ENCODE measurements at regions not wholly inside any gene's neighbourhood (a gene's known extent, or its start where the extent isn't known, plus 50 kb on each side); places are given as distances from the start of the nearest gene placed in this dataset.

GRCh38 chr5:125521289-125521688 is 774.9 kb upstream of the ZNF608 start (continued):
- TF ChIP-seq ZNF384 (IDR thresholded peaks at IDR 0.05; ENCODE audit: borderline replicate concordance, low read depth, low read length) (no peak), ZZZ3 (IDR thresholded peaks at IDR 0.05; ENCODE audit: control insufficient read depth, insufficient read length, low read depth) (no peak), HCFC1 (IDR thresholded peaks at IDR 0.05; ENCODE audit: low read length) (no peak), E2F4 (IDR thresholded peaks at IDR 0.05; ENCODE audit: low read depth, low read length) (no peak), NFIC (IDR thresholded peaks at IDR 0.05; ENCODE audit: low read depth, low read length) (no peak), ESRRA (IDR thresholded peaks at IDR 0.05; ENCODE audit: low read length) (no peak), MEF2A (IDR thresholded peaks at IDR 0.05; ENCODE audit: insufficient read depth, low read depth, low read length) (no peak)

- H3K4me3 ChIP-seq = no peak overlapping the region
- no peak overlapping the region for H3K27ac ChIP-seq (ENCODE audit: control insufficient read depth, insufficient read depth)
- H3K36me3 ChIP-seq (ENCODE audit: control insufficient read depth in 2 of 2, insufficient read depth in 2 of 2, low read length in 1 of 2) = no peaks in the 10 kb centered on the region
- FAIRE-seq (no peak), ATAC-seq (no peak), DNase-seq (ENCODE audit: low read depth, low spot score) (no peak)
- no peaks in the 10 kb centered on the region for H3K79me2 ChIP-seq (ENCODE audit: control insufficient read depth, insufficient read depth, low read length)
- intact Hi-C loops (cut with micrococcal nuclease; ENCODE audit: unreplicated experiment) = no loop called here
- H4K20me1 ChIP-seq (ENCODE audit: control insufficient read depth, insufficient read depth) = no peaks in the 10 kb centered on the region
- WGBS (ENCODE audit: insufficient coverage, insufficient replicate concordance, low lambda C conversion rate, missing lambda C conversion rate) = 9% methylated on average over 4 of the region's 4 CpGs
- in situ Hi-C loops (cut with MboI) = no loop called here
- CTCF ChIA-PET = interaction anchor here (0.8 kb wide), 1 partner anchor 50 kb away, joined by 3 read pairs; no protein-coding TSS in a partner anchor
- no TSS peak for BruUV-seq (replicated peaks)
- no peaks in the 10 kb centered on the region for H3K27me3 ChIP-seq (replicated peaks in 1 of 2; ENCODE audit: control insufficient read depth in 2 of 2, insufficient read depth in 2 of 2, low read length in 1 of 2)
- SMC1A ChIA-PET (ENCODE audit: uncharacterized antibody, unreplicated experiment) = no interaction called here
- no peak overlapping the region for H3K9ac ChIP-seq (ENCODE audit: control insufficient read depth, insufficient read depth, low read length)
- no peaks in the 10 kb centered on the region for H3K4me1 ChIP-seq (ENCODE audit: control insufficient read depth, insufficient read depth, low read length)
- no peaks in the 10 kb centered on the region for H3K9me3 ChIP-seq (replicated peaks; ENCODE audit: control insufficient read depth, insufficient read depth, low read length)
- POLR2A ChIA-PET = no interaction called here
- no peak overlapping the region for H3K4me2 ChIP-seq (ENCODE audit: control insufficient read depth, insufficient read depth)
- RAD21 ChIA-PET (ENCODE audit: unreplicated experiment) = no interaction called here
- no peak overlapping the region for H2AFZ ChIP-seq (ENCODE audit: control insufficient read depth, low read depth, low read length)
- no peak for TF ChIP-seq MAX (IDR thresholded peaks at IDR 0.05; ENCODE audit: low read depth, low read length)
- TF ChIP-seq PBX3 (IDR thresholded peaks at IDR 0.05; ENCODE audit: insufficient replicate concordance, low read depth, low read length) = no peak
- no peak for TF ChIP-seq TARDBP (IDR thresholded peaks at IDR 0.05; ENCODE audit: borderline replicate concordance)
- no peak for TF ChIP-seq ATF3 (IDR thresholded peaks at IDR 0.05; ENCODE audit: borderline replicate concordance, extremely low read depth, low read depth, low read length)
- no peak for TF ChIP-seq FOXM1 (IDR thresholded peaks at IDR 0.05; ENCODE audit: low read depth, low read length)
- no peak for TF ChIP-seq ZBTB40 (IDR thresholded peaks at IDR 0.05; ENCODE audit: borderline replicate concordance)
- no peak for TF ChIP-seq BCL3 (IDR thresholded peaks at IDR 0.05; ENCODE audit: borderline replicate concordance, insufficient read depth, low read depth, low read length, poor library complexity, severe bottlenecking)
- no peak for TF ChIP-seq ZNF274 (IDR thresholded peaks at IDR 0.05; ENCODE audit: insufficient read depth, insufficient read length)
These were observed 778.9 kb upstream of the ZNF608 start for GRCh38 chr5:125525356-125525755.

Data from GM12878 (cell line).